HG03432 (cell line): ENCODE measurements at regions not wholly inside any gene's neighbourhood (a gene's known extent, or its start where the extent isn't known, plus 50 kb on each side); places are given as distances from the start of the nearest gene placed in this dataset.

Experiments used
- ATAC-seq: cut with Tn5 transposase; IDR thresholded peaks from one replicate; pipeline ENCODE4 v1.9.1; 2021; ENCODE audit warnings: mild to moderate bottlenecking, moderate library complexity; ENCODE audit not compliant: unreplicated experiment

DNA sequence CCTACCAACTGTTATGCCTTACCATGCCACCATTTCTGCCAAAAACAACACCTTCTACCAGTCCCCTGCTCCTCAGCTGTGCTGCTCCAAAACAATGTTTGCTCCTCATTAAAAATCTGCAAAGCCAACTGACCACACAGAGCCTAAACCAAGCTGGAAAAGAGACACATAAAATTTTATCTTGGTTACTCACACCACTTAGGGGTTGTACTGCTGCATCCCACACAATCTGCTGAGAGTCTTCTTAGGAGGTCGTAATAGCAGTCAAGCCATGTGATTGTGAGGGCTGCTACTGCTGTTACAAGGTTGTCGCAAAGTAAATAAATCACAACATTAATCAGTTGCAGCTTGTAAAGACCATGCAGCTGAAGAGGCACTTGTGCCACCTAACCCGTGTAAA lies 607.4 kb upstream of the FAM241A start:
- no peak for ATAC-seq

DNA sequence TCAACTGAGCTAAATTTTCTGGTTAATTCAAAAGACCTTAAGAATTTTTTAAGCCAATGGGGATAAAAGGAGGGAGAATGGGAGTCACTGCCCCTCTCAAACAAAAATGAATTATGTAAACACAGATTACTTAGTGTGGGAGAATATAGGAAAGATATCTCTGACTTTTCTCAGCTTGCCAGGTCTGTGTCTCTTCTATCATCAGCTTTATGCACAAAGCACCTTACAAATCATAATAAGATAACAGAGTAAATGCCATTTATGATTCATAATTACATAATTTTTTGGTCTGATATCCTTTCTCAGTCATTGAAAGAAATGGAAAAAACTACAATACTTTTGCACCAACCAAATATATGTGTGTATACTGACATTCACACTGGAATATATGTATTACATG lies 604.6 kb upstream of the FAM241A start:
- no peak for ATAC-seq

DNA sequence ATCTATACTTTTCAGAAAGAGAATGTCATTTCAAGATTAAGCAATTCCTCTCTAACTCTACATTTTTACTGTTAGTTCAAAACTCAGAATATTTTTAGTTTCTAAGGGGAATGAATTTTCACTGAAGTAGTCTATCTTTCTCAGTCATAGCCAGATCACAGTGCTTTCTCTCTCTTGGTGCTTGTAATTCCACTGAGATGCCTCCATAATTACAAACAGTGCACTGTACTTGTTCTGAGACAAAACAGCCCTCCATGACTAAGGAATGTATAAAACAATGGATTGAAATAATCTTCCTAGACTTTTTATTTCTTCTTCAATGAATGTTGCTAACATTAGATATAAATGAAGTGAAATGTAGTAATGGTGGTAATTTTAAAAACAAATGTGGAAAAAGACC lies 603.2 kb upstream of the FAM241A start:
- no peak for ATAC-seq

DNA sequence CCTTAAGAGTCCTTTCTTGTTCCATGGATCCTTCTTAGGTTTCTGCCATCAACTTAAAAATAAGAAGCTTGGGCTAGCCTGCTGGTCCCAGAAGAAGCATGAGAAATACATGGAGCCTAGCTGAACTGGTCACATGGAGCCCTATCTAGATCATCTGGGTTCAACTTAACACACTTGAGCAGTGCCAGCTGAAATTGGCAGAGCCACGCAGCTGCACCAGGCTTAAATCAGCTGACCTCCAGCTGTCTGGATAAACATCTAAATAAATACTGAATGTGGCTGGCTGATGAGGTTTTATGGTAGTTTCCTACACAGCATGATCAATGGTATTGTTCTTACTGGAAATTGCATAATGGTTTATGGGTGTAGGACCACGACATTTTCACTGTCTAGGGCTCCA lies 598.4 kb upstream of the FAM241A start:
- no peak for ATAC-seq

DNA sequence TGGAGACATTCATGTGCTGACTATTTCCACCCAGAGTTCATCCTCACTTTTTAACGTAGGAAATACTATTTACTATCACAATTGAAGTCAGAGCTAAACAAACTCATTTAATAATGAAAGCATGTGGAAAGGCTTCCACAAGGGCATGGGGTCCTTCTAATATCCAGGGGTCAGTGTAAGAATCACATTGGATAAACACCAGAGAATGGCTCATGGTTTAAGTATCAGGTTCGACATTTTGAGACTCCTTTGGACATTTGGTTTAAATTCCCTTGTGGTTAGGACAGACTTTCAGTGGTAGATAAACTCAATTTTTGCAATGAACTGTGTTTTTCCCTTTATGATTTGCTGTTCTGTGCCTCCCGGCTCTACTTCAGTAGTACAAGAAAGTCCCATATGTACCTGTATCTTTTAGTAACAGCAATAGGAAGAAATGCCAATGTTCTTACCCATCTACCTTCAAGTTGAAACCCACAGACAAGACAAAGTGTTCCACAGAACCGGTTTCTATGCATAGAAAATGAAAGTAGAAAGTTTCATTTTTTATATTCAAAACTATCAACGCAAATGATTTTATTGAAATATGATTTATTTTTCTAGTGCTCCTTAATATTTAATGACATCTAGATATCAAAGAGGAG lies 589.0 kb upstream of the FAM241A start:
- no peak for ATAC-seq

DNA sequence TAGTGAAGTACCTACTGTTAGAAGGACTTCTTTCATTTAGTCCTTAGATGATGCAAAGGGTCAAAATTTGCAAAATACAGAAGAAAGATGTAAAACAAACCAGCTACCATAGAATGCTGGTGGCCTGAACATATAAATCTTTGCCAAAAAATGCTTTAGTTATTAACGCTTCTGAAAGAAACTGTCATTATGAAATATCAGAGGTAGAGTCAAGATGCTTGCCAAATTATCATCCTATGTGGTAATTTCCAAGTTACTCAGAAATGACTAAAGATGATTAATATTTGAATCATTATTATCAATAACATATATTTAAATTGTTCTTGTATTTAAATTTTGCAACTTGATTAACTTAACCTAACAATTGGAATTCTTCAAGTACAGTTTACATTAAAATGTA lies 588.4 kb upstream of the FAM241A start:
- no peak for ATAC-seq

DNA sequence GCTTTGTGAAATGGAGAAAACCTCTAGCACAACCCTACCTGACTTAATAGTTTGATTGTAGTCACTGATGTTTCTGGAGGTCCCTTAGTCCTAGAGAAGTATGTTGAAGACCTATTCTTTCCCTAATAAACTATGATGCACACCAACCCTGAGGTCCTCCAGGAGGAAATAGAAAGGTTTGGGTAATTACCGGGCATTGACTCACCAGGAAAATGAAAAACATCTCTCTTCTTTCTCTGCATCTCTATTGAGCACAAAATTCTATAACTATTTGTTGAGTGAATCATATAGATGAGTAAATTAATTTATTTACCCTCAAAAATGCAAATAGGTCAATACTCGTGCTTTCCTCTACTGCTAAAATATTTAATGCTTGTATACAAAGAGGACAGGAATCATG lies 582.4 kb upstream of the FAM241A start:
- ATAC-seq, result no peak

DNA sequence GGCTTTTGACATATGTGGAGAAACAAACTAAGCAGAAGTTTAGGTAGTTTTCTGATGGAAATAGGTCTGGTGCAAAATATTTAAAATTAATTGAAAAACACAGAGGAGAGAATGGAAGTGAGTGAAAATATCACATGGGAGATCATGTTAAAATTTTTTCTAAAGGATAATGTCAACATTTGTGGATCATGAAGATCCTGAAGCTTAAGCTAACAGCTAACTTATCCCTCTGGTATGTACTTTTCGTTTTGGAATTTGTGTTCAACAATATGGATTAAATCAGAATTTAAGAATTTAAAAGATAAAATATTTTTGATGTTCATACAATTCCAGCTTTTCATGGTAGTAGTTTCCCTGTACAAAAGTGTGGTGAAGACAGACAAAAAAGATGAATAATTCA lies 572.8 kb upstream of the FAM241A start:
- ATAC-seq, result no peak

DNA sequence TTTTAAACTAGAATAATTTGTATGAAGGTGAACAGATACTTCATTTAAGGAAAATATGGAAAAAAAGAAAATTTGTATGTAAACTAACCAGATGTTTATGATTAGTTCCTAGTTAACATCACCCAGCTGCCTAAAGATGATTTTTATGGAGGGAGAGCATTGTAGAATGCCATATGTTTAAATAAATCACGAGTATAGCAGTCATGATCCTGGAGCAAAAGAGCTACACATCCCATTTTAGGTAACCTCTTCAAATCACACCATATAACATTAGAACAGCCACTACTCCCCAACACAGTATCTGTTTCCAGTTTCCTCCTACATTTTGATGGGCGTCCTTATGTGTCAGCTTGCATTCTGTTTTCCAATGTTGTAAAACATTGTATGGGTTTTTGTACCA lies 571.9 kb upstream of the FAM241A start:
- no peak for ATAC-seq

DNA sequence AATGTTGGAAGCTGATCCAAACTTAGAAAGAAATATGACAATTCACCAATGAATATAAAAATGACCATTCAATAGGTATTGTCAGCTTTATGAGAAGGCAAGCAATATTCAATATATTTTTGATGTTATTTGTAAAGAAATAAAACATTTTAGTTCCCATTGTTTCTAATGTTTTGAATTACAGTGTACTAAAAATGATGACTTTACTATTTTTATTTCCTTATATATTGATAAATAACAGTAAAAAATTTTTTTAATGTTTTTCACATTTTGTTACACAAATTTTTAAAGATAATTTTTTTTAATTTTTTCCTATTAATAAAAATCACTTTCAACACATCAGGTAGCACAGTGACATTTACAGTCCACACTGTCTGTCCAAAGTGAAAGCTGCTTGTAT lies 565.5 kb upstream of the FAM241A start:
- no peak for ATAC-seq

DNA sequence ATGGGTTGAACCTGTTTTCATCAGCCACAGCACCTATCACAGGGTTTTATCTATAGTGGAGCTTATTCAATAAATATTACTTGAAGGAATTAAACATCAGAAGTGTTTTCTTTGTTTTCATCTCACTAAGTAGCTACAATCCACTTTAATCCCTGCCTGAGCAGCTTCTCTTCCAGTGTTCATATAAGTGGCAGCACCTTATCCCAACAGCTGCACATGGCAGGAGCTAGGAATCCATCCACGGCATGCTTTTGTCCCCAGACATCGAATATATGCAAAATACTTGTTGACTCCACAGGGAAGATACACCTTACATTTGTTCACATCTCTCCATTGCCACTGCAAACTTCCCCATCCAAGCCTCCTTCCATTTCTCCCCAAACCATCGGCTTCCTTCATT lies 549.8 kb upstream of the FAM241A start:
- no peak for ATAC-seq

DNA sequence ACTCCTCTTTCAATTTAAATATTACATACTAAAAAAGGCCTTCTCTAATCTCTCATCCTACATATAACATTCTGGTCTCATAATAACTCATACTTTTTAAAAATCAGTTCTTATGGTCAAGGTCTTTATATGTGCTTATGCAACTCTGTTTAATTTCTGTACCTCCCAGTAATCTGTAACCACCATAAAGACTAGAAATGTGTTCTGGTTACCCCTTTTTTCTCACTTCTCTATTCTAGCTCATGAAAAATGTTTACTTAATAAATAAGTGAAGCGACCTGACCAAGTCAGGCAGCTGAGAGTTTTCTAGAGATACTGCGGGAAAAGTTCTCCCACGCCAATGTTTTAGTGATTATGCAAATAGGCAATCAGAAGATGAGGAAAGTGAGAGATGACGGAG lies 548.8 kb upstream of the FAM241A start:
- no peak for ATAC-seq

DNA sequence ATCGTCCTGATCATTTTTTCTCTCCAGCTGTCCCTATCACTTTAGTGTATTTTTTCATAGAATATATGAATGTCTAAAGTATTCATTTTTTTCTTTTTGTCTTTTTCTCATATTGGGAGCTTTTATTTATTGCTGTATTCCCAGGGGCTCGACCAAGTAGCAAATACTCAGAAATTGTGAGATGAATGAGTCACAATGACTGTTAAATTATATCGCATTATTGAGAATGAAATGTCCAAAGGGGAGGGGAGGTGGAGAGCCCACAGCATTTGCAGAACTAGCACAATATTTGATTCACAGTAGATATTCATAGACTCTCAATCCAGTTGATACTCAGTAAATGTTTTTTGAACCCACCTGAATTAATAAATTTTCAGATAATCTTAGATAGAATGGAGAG lies 543.6 kb upstream of the FAM241A start:
- no peak for ATAC-seq

DNA sequence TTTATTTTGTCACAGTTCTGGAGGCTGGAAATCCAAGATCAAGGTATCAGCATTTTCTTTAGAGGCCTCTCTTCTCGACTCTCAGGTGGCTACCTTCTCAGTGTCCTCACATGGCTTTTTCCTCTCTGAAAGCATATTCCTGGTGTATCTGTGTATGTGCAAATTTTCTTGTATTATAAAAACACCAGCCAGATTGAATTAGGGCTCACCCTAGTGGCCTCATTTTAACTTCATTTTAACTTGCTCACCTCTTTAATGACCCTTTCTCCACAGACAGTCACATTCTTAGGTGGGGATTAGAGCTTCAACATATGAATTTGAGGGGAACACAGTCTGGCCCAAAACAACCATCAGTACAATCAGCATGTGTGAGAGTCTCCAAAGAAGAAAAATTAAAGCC lies 542.4 kb upstream of the FAM241A start:
- ATAC-seq, result no peak

DNA sequence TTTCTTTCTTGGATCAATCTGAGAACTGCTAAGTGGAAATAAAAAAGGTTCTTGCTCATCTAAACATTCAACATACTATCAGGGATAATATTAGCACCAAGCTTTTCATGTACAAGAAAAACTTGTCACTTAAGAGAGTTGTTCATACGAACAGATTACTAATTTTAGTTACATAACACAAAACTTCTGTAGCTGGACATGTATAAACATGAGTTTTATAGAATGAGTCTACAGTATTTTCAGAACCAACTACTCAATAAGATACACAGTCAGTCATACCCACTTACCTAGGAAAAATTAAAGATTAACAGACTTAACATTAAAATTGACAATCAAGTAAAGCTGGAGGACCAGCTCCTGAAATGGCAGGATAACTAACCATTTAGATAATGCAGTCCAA lies 540.1 kb upstream of the FAM241A start:
- no peak for ATAC-seq

DNA sequence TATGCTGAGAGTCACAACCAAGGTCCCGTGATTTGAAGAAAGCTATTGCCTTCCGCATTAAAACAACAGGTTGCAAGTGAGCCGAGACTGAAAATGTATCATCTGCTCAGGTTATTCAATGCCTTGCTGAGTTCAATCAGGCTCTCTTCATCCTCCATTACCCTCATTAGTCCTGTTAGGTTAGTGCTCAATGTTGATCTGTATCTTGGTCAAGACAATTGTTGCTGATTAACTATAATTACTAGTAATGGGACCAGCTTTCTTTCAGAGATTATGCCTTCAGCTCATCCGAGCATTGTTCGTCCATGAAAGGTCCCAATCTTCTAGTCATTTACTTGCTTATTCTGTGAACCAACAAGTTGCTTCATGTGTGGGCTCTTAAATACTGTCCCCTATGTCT lies 534.6 kb upstream of the FAM241A start:
- ATAC-seq, result no peak

DNA sequence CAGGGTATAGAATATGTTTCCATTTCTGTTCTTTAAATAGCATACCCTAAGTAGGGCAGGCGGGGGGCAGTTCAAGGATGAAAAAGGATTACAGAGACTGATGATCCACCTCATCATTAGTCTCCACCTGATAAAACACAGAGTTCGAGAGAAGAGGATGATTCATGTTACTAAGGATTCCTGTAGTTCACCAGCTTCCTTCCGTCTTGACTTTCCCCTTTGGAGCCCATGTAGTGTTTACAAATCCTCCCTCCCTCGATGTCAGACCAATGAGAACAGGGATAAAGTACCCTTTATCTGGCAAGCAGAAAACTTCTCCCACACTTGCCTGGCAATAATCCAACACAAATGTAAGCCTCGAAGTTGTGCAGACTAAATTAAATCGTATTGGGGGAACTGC lies 526.3 kb upstream of the FAM241A start:
- no peak for ATAC-seq

DNA sequence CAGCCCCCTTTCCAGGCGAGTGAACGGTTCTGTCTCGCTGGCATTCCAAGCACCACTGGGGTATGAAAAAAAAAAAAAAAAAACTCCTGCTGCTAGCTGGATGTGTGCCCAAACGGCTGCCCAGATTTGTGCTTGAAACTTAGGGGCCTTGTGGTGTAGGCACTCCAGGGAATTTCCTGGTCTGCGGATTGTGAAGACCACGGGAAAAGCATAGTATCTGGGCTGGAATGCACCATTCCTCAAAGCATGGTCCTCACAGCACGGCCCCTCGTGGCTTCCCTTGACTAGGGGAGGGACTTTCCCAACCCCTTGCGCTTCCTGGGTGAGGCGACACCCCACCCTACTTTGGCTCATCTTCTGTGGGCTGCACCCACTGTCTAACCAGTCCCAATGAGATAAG lies 516.8 kb upstream of the FAM241A start:
- no peak for ATAC-seq

DNA sequence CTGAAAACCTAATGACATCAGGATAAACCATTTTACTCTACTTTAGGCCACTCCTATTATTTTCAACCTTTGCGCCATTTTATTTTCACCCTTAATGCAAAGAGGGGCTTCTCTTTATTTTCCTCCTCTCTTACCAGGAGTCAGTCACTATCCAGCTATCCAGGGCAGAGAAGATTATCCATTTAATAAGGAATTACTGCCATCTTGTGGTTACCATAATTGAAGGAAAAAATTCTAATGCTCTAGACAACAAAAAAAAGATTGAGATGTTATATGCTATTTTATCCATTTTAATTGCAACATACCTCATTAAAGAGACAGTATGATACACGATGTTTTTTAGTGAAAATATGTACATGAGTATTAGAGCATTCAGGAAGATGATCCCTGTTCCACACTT lies 514.5 kb upstream of the FAM241A start:
- ATAC-seq, result no peak

DNA sequence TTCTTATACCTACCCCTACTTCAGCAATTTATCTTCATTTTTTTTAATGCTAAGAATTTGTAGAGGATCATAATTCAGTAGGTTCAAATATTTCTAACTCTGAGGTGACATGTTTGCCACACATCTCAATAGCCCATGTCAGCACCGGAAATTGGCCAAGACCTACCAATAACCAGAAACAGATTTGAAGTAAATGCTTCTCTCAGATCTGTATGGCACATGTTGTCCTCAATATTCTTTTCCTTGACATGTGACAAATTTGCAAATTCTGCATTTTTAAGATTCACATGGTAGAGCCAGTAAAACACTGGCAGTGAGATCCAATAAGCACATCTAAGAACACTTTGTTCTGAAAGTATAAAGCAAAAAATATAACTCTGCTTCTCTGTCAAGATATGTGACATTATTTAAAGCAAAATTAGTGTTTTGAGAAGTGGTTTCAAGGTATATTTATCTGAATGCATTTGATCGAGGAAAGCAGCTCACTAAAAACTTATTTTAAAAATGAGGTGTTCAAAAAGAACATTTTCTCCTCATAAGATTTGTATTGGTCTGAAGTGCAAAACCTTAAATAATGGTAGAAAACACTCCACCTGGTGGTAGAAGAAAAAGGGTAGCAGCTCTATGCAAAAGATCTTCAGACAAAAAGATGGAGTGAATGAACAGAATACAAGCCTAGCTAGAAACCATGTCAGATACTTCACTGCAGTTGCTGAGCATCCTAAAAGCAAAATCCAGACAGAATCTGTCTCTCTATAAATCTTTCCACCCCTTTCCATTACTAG lies 513.8 kb upstream of the FAM241A start:
- ATAC-seq, result peak; percentile 75

DNA sequence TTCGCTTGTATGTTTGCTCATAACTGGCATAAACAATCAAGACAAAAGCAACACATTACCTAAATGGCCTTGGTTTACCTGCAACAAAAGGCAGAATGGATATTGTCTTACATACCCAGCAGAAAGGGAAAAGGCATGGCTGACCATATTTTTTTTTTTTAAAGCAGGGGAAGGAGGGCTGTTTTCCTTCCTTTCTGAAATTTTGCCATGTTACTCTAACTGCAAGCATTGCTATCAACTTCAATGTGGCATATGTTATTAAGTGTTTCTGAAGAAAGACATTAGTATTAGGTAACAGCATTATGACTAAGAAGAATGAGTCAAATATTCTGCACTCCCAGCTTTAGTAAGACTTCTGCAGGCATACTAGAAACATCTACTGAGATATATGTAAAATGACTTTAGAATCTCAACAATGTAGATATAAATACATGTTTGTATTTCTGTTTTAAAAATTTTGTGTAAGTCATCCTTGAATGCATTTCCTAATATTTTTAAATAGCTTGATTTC lies 512.6 kb upstream of the FAM241A start:
- ATAC-seq, result no peak

DNA sequence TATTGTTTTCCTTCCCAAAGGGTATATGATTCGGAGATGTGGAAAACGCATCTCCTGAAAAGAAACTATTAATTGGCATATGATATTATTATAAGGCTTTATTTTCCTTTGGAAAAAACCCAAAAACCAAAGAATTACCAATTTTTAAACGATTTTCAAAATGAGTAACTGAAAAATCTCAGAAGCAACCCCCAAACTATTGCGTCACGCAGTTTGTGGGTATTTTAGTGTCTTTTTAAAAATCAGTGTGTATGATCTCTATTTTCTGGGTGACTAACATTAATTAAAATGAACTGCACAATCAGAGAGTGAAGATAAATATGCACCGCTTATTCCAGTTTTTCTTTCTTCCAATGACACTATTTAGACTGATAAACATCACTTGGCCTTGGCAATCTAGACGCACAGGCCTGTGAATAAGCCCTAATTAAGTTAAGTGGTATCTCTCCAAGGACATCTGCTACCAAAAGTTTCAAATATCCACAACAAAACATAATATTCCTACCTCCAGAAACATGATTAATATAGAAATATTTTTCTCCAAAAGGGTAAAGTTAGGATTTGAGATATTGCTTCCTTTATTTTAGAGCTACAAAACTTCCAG lies 511.5 kb upstream of the FAM241A start:
- no peak for ATAC-seq
